Fibroblast of skin of back (primary cell): ENCODE measurements at regions not wholly inside any gene's neighbourhood (a gene's known extent, or its start where the extent isn't known, plus 50 kb on each side); places are given as distances from the start of the nearest gene placed in this dataset.
A peak's percentile ranks its signal among the peaks of the same experiment; 100 is the strongest.
"Not testable (repeated sequence)": the region's sequence is repeated elsewhere in the genome, so short reads cannot be mapped to it uniquely, and the experiment has no call there.

Source experiments
- DNase-seq: peaks from one replicate; pipeline ENCODE4 v3.0.0-alpha.2; 2013

- no peak for DNase-seq
These were observed 139.3 kb upstream of the ALDH1B1 start for GRCh38 chr9:38253200-38253599.

- no peak for DNase-seq
These were observed 141.3 kb upstream of the ALDH1B1 start for GRCh38 chr9:38251036-38251860.

- no peak for DNase-seq
These were observed 142.0 kb upstream of the ALDH1B1 start for GRCh38 chr9:38250279-38251035.

GRCh38 chr9:38249587-38250210, 142.8 kb upstream of the ALDH1B1 start:
- no peak for DNase-seq

GRCh38 chr9:38249049-38249448, 143.5 kb upstream of the ALDH1B1 start:
- no peak for DNase-seq

- DNase-seq, result no peak
These were observed 145.7 kb upstream of the ALDH1B1 start for GRCh38 chr9:38246833-38247232.

- no peak for DNase-seq
These were observed 147.5 kb upstream of the ALDH1B1 start for GRCh38 chr9:38244971-38245370.

GRCh38 chr9:38243993-38244392, 148.5 kb upstream of the ALDH1B1 start:
- no peak for DNase-seq

GRCh38 chr9:38242151-38242550, 150.4 kb upstream of the ALDH1B1 start:
- not testable (repeated sequence) for DNase-seq

GRCh38 chr9:38240051-38240450, 152.5 kb upstream of the ALDH1B1 start:
- DNase-seq, result no peak

GRCh38 chr9:38235244-38235643, 157.3 kb upstream of the ALDH1B1 start:
- no peak for DNase-seq

GRCh38 chr9:38234479-38235170, 157.9 kb upstream of the ALDH1B1 start:
- no peak for DNase-seq

- no peak for DNase-seq
These were observed 158.6 kb upstream of the ALDH1B1 start for GRCh38 chr9:38233796-38234355.

GRCh38 chr9:38233343-38233742, 159.2 kb upstream of the ALDH1B1 start:
- DNase-seq, result no peak

GRCh38 chr9:38232895-38233294, 159.6 kb upstream of the ALDH1B1 start:
- DNase-seq, result no peak

GRCh38 chr9:38229504-38230155, 160.6 kb upstream of the SHB start:
- no peak for DNase-seq

- DNase-seq, result no peak
These were observed 160.1 kb upstream of the SHB start for GRCh38 chr9:38229104-38229500.

GRCh38 chr9:38228331-38229103, 159.5 kb upstream of the SHB start:
- DNase-seq, result peak; percentile 9

GRCh38 chr9:38227656-38228055, 158.6 kb upstream of the SHB start:
- DNase-seq, result peak; percentile 84

- DNase-seq, result peak; percentile 90
These were observed 158.1 kb upstream of the SHB start for GRCh38 chr9:38227061-38227540.

GRCh38 chr9:38226491-38226951, 157.5 kb upstream of the SHB start:
- no peak for DNase-seq
